ENCODE measurements at regions not wholly inside any gene's neighbourhood (a gene's known extent, or its start where the extent isn't known, plus 50 kb on each side); places are given as distances from the start of the nearest gene placed in this dataset.
"Not testable (repeated sequence)": the region's sequence is repeated elsewhere in the genome, so short reads cannot be mapped to it uniquely, and the experiment has no call there.

- DNase-seq = no peak
Measured at GRCh38 chr6:55047451-55048044, 126.8 kb upstream of the HCRTR2 start.

GRCh38 chr6:55049866-55050265 lies 124.4 kb upstream of the HCRTR2 start:
- DNase-seq = no peak
- intact Hi-C loops (cut with DNase I) = no loop called here

More at GRCh38 chr6:55047451-55048044, 126.8 kb upstream of the HCRTR2 start:
- intact Hi-C loops (cut with DNase I) = no loop called here

GRCh38 chr6:55052846-55053245 lies 121.5 kb upstream of the HCRTR2 start:
- DNase-seq = no peak
- intact Hi-C loops (cut with DNase I) = no loop called here

GRCh38 chr6:55058682-55059081 lies 115.6 kb upstream of the HCRTR2 start:
- intact Hi-C loops (cut with DNase I) = no loop called here
- DNase-seq = no peak

- intact Hi-C loops (cut with DNase I) = no loop called here
- no peak for DNase-seq
Measured at GRCh38 chr6:55064711-55065420, 109.4 kb upstream of the HCRTR2 start.

GRCh38 chr6:55069132-55069781 lies 105.1 kb upstream of the HCRTR2 start:
- intact Hi-C loops (cut with DNase I) = no loop called here
- DNase-seq = peak in 23 of 42 donors; percentile 7 to 66 (median 25)

- DNase-seq = no peak
- intact Hi-C loops (cut with DNase I) = no loop called here
Measured at GRCh38 chr6:55082021-55082420, 92.3 kb upstream of the HCRTR2 start.

- intact Hi-C loops (cut with DNase I) = not testable (repeated sequence)
Measured at GRCh38 chr6:55088011-55088410, 86.3 kb upstream of the HCRTR2 start.

GRCh38 chr6:55088902-55089301 lies 85.4 kb upstream of the HCRTR2 start:
- intact Hi-C loops (cut with DNase I) = no loop called here

More at GRCh38 chr6:55088011-55088410, 86.3 kb upstream of the HCRTR2 start:
- DNase-seq = not testable (repeated sequence)

GRCh38 chr6:55089325-55089724 lies 85.0 kb upstream of the HCRTR2 start:
- intact Hi-C loops (cut with DNase I) = no loop called here
- DNase-seq = no peak

More at GRCh38 chr6:55088902-55089301, 85.4 kb upstream of the HCRTR2 start:
- DNase-seq = no peak

GRCh38 chr6:55100686-55101085 lies 73.6 kb upstream of the HCRTR2 start:
- DNase-seq = no peak
- intact Hi-C loops (cut with DNase I) = no loop called here

GRCh38 chr6:55101157-55101556 lies 73.2 kb upstream of the HCRTR2 start:
- DNase-seq = no peak
- intact Hi-C loops (cut with DNase I) = no loop called here

GRCh38 chr6:55108134-55109130 lies 65.9 kb upstream of the HCRTR2 start:
- no peak for DNase-seq
- intact Hi-C loops (cut with DNase I) = no loop called here

GRCh38 chr6:55117267-55117666 lies 57.0 kb upstream of the HCRTR2 start:
- intact Hi-C loops (cut with DNase I) = no loop called here

GRCh38 chr6:55124241-55124640 lies 50.1 kb upstream of the HCRTR2 start:
- DNase-seq; intact Hi-C loops (cut with DNase I): not testable (repeated sequence)

More at GRCh38 chr6:55117267-55117666, 57.0 kb upstream of the HCRTR2 start:
- no peak for DNase-seq
